ENCODE measurements at regions not wholly inside any gene's neighbourhood (a gene's known extent, or its start where the extent isn't known, plus 50 kb on each side); places are given as distances from the start of the nearest gene placed in this dataset.
A peak's percentile ranks its signal among the peaks of the same experiment; 100 is the strongest.

DNA sequence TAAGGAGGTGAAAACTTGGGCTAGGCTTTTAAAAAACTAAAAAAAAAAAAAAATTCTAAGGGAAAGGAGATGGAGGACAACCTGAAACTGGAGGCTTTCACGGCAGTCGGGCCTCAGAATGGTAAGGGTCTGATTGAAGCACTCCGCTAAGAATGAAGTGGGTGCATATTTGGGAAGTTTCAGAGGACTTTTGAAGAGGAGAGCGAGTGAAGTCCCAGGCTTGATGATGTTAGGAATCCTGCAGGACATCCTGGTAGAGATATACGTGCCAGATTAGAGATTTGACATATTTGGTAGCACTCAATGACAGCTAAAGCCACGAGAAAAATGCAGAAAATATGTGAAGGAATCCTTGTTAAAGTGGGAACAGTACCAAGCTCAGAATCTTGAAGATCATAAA, 186.2 kb downstream of the SNAPC1 start:
- H3K36me3 ChIP-seq (ENCODE audit: control insufficient read depth, insufficient read depth, low read length), result no peaks in the 10 kb centered on the region
- POLR2A ChIA-PET (ENCODE audit: unreplicated experiment), result no interaction called here
- dilution Hi-C loops (cut with HindIII; ENCODE audit: low sequenced_read_pairs, unreplicated experiment), result no loop called here
- DNase-seq (no peak), ATAC-seq (ENCODE audit: low read depth) (no peak)
- BruUV-seq (replicated peaks), result no TSS peak
- peak overlapping the region; percentile 23; the same call in 1 of the 2 replicates for H4K5ac ChIP-seq (ENCODE audit: low read depth, low read length)
- no peak overlapping the region for H4K8ac ChIP-seq (ENCODE audit: low read depth in 2 of 2, low read length in 2 of 2)
- peak overlapping the region; percentile 4; the same call in 1 of the 3 replicates for H2BK15ac ChIP-seq (ENCODE audit: low read depth, low read length)
- no peak overlapping the region for H3K4ac ChIP-seq (ENCODE audit: low read depth, low read length)
- no peak overlapping the region for H4K91ac ChIP-seq (ENCODE audit: insufficient read depth, low read depth, low read length)
- no peak overlapping the region for H3K4me2 ChIP-seq (ENCODE audit: low read depth, low read length)
- no peak overlapping the region; the same call in 1 of the 2 replicates for H2BK120ac ChIP-seq (ENCODE audit: low read depth, low read length)
- H2BK20ac ChIP-seq (ENCODE audit: low read depth, low read length), result no peak overlapping the region; the same call in 1 of the 2 replicates
- WGBS, 2 experiments (ENCODE audit: extremely low coverage in 2 of 2, insufficient read length in 1 of 2), result 88% methylated on average over 5 of the region's 6 CpGs; no CpG with 5 or more reads in 1 of the 2 experiments
- H3K14ac ChIP-seq (replicated peaks; ENCODE audit: low read depth, low read length), result no peak overlapping the region
- no peak overlapping the region for H3K9ac ChIP-seq (ENCODE audit: low read depth, low read length)
- peaks cover 6% of the 10 kb centered on the region for H3K4me1 ChIP-seq (ENCODE audit: control insufficient read depth, insufficient read depth, low read length)
- peak overlapping the region; percentile 36; the same call in 1 of the 2 replicates for H3K18ac ChIP-seq (ENCODE audit: low read depth, low read length)
- no peaks in the 10 kb centered on the region for H3K27me3 ChIP-seq (ENCODE audit: control insufficient read depth, insufficient read depth, low read length)
- H3K4me3 ChIP-seq (ENCODE audit: insufficient read depth, low read depth, low read length), result no peak overlapping the region
- no peak overlapping the region for H2AK9ac ChIP-seq (replicated peaks; ENCODE audit: low read depth, low read length, poor library complexity)
- no peak overlapping the region for H3K23ac ChIP-seq (ENCODE audit: low read depth, low read length)
- no peak overlapping the region for H3K27ac ChIP-seq (ENCODE audit: insufficient read depth, low read length)
- no peak overlapping the region for H2AFZ ChIP-seq (replicated peaks; ENCODE audit: low read length, poor library complexity)
- CTCF ChIA-PET, result interaction anchor here (0.6 kb wide), 1 partner anchor 1441 kb away, joined by 4 read pairs; no protein-coding TSS in a partner anchor
- peaks cover under 1% of the 10 kb centered on the region; the same call in 1 of the 2 replicates for H3K9me1 ChIP-seq (ENCODE audit: insufficient read depth, low read length)
- no peaks in the 10 kb centered on the region for H4K20me1 ChIP-seq (ENCODE audit: insufficient read depth, low read length)
- TF ChIP-seq MAFK (IDR thresholded peaks at IDR 0.05; ENCODE audit: low read depth, low read length) (no peak), POLR2A (IDR thresholded peaks at IDR 0.05; ENCODE audit: low read depth, low read length) (no peak), CHD1 (IDR thresholded peaks at IDR 0.05; ENCODE audit: low read depth, low read length) (no peak)
- intact Hi-C loops (cut with micrococcal nuclease), result no loop called here
- no peak overlapping the region for H2BK5ac ChIP-seq (ENCODE audit: low read depth, low read length, poor library complexity, severe bottlenecking)
- in situ Hi-C loops (cut with MboI; ENCODE audit: low sequenced_read_pairs), result no loop called here
- no peak overlapping the region for H3K56ac ChIP-seq (ENCODE audit: extremely low read depth, insufficient read depth, low read length)
- peaks cover under 1 to 12% of the 10 kb centered on the region in 2 experiments; a peak in 3 of 4 replicates for H3K79me1 ChIP-seq (ENCODE audit: low read depth in 1 of 2, low read length in 2 of 2)
- no peaks in the 10 kb centered on the region for H3K9me3 ChIP-seq (ENCODE audit: control insufficient read depth, insufficient read depth, low read length)
- no peak overlapping the region for H2AK5ac ChIP-seq (ENCODE audit: low read depth, low read length)

Measured in IMR-90 (cell line).